Endometrium (tissue), 2 donors: ENCODE measurements at regions not wholly inside any gene's neighbourhood (a gene's known extent, or its start where the extent isn't known, plus 50 kb on each side); places are given as distances from the start of the nearest gene placed in this dataset.
"Not testable (repeated sequence)": the region's sequence is repeated elsewhere in the genome, so short reads cannot be mapped to it uniquely, and the experiment has no call there.

ENCODE experiments used
- FAIRE-seq: peaks from 2 replicates; lab custom pipeline; 2012; peaks lifted over from hg19 to GRCh38; lab: Jason Lieb, UNC
- donor health status: control.
- donor health status: control.

DNA sequence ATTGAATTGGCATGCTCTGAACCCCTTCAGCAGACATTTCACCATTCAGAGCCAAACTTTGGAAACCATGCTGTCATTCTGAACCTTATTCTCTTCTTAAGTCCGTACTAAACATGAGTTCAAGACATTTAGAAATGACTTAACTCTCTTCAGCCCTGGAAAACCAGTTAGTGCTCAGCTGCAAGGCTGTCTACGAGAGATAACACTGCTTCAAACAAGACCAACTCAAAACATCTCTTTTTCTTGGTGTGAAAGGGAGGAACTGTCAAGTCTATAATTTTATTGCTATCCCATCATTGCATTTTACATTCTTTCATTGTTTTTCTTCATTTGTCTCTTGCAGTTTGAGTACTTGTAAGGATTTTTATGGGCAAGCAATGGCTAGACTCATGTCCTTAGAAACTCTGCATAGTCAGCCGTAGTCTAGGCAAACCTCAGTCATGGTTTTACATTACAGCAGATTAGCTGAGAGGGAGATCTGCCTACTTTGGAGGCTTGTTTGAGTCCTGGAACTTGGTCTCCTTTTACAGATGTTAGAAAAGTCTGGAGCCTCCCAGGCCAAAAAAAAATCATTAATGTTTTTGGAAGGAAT, 120.6 kb upstream of the JADE1 start:
- no peak for FAIRE-seq

DNA sequence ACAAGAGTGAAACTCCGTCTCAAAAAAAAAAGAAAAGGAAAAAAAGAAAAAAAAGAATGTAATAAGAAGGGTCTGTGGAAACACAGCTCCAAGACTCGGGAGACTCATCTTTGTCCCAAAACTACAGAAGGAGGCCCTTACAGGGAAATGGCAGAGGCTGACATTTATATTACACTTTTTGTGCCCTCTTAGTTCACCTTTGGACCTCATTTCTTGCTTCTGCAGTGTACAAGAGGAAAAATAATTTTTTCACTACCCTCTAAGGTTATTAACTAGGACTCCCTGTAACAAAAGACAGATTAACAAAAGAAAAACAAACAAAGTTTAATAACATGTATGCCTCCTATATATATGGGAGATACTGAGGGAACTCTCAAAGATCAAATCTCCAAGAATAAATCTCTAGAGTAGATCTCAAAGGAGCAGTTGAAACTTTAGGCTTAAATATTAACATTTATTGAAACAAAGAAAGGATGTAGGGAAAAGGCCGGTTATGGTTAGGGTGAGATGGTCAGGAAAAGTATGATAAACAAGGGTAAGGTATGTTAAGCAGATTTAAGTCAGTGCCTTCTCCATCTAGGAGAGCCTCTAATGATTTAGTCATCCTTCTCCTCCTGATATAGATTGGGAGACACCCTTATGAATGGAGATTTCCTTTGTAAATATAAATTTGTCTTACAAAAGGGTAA, 121.3 kb upstream of the JADE1 start:
- no peak for FAIRE-seq

DNA sequence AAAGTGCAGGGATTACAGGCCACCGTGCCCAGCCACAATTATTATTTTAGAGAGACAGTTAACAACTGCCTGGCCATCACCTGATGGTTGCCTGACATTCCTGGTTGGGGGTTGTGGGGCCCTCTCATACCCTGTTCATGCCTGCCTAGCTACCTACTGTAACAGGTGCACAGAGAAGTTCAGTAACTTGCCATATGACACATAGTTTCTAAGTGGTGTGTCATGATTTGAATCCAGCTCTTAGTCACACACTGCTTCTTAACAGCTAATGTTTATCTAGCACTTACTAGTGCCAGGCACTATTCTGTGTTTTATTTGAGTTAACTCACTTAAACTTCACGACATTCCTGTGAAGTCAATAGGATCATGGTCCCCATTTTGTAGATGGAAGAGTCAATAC, 122.7 kb upstream of the JADE1 start:
- no peak for FAIRE-seq

DNA sequence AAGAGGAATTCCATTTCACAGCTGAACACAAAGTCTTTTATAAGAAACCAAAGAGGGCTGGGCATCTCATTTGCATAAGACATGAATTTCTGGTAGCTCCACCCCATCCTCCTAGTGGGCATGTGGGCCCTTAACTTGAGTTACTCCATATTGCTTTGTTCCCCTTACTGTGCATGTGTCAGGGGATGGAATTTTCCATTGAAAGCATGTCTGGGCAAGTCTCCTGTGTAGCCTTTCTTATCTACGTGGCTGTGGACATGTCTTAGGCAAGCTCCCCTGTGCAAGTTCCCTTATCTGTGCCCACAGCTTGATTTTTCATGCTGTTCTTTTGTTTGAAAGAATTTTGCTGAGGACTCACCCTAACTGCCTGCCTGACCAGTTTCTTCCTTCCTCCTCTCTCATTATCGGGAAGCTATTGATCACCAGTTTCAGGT, 123.5 kb upstream of the JADE1 start:
- FAIRE-seq: no peak

DNA sequence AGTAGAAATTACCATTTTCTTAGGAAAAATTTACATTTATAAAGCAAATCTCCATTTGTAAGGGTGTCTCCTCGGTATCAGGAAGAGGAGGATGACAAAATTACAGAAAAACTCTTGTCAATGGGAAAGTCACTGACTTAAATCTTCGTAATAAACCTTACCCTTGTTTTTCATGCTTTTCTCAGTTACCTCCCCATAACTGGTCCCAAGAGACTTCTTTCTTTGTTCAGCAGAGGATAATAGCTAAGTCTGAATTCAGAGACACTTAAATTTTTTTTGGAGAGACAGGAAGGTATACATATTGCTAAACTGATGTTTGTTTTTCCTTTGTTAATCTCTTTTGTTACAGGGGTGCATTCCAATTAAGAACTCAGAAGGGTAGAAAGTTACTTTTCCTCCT, 125.5 kb upstream of the JADE1 start:
- FAIRE-seq: no peak

DNA sequence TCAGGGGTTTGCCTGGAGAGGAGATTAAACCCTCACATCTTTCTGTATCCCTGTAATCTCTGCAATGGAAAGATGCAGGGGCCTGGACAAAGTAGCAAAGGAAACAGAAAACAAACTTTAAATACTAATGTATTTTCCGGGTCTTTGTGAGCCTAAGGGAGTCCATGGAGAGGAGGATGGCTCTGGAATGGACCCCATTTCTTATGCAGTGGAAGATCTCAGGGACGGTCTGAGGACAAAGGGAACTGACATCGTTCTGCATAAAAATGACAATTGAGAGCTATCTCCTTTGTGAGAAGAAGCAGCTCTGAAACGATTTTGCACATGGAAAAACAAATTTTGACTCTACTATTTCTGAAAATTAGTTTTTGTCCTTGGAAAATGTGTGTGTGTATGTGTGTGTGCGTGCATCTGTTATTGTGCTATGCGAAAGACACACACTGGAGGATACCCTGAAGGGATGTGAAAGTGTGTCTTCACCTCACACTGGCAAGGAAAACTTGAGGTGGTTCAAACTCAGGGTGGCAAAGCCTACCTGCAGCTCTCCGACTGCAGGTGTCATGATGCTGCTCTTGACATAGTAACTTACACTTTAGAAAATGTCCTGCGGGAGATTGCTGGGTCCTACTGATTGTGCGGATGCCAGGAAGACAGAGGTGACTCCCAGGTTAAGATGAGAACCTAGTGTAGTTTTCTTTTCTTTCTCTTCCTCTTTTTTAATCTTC, 126.4 kb upstream of the JADE1 start:
- FAIRE-seq: no peak

DNA sequence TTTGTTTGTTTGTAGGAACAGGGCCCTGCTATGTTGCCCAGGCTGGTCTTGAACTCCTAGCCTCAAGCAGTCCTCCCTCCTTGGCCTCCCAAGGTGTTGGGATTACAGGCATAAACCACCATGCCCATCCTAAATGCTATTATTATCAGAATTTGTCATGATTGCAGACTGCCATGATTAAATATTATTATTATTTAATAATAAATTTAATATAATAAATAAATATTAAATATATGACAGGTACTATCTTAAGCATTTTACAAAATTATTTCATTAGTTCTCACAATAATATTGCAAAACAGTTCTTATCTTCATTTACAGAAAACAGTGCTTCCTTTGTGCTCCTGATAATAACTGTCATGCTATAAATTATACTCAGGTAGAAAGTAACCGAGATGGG, 133.4 kb upstream of the JADE1 start:
- no peak for FAIRE-seq

DNA sequence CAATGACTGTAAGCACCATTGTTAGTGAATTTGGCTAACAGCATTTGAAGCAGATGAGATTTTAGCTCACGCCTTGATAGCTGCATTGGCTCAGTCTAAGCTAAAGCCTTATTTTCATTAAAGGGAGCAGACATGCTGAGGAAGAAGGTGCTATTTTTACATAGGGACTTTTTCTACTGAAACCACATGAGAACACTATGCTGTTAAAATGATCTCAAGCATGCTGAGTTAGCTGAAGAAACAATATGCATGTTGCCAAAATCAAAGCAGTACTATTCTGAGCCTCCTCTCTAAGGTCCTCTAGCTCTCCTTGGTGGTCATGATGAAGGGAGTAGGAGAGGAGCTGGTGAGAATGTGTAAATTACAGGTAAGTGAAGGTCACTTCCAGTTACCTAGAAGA, 134.4 kb upstream of the JADE1 start:
- no peak for FAIRE-seq

DNA sequence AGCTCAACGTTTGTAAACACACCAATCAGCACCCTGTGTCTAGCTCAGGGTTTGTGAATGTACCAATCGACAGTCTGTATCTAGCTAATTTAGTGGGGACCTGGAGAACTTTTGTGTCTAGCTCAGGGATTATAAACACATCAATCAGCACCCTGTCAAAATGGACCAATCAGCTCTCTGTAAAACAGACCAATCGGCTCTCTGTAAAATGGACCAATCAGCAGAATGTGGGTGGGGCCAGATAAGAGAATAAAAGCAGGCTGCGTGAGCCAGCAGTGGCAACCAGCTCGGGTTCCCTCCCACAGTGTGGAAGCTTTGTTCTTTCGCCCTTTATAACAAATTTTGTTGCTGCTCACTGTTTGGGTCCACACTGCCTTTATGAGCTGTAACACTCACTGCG, 136.3 kb upstream of the JADE1 start:
- not testable (repeated sequence) for FAIRE-seq

DNA sequence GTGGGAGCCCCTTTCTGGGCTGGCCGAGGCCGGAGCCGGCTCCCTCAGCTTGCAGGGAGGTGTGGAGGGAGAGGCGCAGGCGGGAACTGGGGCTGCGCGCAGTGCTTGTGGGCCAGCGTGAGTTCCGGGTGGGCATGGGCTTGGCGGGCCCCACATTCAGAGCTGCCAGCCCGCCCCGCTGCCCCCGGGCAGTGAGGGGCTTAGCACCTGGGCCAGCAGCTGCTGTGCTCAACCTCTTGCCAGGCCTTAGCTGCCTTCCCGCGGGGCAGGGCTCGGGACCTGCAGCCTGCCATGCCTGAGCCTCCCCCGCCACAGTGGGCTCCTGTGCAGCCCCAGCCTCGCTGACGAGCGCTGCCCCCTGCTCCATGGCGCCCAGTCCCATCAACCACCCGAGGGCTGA, 136.9 kb upstream of the JADE1 start:
- FAIRE-seq: not testable (repeated sequence)

DNA sequence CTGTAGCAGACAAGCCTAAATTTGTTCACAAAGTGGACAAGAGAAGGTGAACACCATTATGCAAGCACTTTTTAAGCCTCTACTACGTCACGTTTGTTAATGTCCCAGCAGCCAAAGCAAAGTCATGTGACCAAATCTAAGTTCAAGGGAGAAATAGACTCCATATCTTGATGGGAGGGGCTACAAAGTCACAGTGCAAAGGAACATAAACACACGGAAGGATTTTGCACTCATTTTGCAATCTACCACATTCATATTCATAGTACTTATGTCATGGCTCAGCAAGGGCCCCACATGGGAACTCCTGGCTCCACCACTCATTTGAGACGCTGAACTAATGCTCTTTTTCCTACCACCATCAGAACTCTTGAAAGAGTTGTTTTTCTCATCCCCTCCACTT, 139.0 kb upstream of the JADE1 start:
- FAIRE-seq: no peak

DNA sequence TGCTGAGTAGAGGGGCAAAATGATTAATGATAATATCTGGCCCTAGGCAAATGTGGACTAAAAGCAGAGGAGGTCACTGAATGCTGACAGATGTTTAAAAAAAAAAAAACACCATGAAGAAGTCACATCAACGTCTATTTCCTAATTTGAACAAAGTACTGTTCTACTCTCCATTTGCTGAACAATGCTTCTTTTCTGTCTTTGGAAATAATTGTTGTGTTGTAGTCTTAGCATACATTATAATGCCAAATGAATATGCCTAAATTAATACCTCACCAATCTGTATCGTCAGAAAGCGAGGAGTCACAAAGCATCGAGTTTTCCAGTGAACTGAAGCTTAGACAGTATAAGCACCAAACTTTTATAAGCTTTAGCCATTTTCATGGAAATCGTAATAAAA, 140.9 kb upstream of the JADE1 start:
- FAIRE-seq: no peak

DNA sequence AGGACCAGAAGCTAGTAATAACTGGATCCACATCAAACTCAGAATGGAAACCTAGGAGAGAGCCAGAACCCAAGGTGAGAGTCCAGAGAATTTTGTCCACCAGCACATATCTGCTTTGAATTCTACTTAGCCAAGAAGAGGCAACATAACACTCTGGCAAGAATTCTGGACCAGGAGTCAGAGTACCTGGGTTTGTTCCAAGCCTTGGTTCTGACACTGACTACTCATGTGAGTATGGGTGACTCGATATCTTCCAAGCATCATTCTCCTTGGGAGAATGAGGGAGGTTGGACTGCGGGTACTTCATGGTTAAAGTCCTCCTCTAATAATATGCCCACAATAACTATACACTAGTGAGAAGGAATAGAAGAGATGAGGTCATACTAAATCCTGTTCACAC, 144.0 kb upstream of the JADE1 start:
- no peak for FAIRE-seq

DNA sequence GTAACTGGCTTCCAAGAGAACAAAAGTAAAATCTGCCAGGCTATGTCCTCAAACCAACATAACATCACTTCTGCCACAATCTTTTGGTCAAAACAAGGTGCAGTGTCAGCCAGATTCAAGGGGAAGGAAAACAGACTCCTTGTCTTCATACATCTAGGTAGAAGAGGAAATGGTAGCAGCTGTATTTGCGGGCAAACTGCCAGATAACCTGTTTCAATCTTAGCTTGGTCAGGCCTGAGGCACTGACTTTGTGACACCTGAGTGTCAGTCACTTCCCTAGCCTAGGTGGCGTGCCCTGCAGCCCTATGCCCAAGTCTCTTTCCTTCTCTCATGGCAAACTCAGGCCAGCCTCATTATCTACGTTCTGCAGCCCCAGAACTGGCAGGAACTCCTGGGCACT, 146.2 kb upstream of the JADE1 start:
- no peak for FAIRE-seq

DNA sequence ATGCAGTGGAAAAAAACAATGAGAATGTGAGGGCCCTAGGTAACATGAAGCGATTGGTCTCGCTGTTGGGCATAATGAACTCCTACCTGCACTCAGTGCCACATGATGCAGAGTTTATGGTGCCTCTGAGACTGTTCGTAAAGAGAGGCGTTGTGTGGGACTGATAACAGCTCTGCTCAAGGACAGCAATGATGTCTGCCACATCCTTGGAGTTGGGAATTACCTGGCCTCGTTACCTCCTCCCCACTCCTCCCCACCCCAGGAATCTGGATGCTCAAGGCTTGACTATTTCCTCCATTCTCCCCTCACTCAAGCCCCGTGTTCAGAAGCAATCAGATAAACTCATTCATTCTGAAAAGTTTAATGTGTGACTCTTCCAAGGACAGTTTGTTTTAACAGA, 148.0 kb upstream of the JADE1 start:
- no peak for FAIRE-seq

DNA sequence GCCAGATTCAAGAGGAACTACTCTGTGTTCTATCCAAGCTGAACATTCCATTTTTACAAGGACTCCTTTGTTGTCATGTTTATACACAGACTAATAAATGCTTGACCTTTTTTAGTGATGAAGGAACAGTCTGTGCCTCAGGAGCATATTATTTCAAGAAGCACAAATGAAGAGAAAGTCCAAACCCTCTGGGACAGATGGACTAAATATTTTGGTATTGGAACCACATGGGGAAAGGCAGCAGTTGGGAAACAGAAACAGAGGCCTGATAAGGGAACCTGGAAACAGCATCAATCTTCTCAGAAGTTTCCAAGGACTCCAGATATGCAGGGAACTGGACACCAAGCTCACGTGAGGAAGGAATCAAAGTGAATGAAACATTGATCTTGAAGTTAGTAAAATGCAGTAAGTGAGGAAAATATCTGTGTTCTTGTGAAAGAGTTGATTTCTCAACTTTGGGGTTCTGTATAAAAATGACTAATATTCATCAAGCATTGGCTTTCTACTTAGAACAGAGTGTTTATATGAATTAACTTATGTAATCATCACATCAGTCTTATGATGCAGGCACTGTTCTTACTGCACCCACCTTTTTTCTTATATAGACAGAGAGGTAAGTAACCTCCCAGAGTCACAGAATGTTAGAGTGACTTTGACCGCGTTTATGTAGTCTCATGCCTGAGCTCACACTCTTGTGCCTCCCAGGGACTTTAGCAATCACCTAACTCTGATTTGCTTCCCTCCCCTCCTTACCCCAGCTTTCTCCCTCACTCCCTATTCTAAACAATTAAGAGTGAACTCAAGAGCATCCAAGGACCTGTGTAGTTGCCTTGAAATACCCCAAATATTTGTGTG, 148.9 kb upstream of the JADE1 start:
- peak; percentile 99 for FAIRE-seq

DNA sequence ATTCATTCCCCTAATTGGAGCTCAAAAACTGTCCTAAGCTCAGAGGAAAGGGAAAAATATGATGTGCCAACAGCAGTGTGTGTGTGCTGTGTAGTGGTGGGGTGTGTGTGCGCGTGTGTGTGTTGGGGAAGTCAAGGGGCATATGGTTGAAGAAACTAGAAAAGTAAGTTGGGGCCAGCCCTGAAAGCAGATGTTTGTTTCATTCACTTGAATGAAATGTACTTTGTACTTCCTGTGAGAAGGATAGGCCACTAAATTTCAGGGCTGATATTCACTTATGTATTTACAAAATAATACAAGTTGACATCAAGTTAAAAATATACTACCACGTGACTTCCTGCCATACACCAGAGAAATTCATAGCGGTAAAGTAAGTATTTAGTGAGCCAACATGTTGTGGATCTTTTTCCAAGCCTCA, 151.3 kb upstream of the JADE1 start:
- no peak for FAIRE-seq

DNA sequence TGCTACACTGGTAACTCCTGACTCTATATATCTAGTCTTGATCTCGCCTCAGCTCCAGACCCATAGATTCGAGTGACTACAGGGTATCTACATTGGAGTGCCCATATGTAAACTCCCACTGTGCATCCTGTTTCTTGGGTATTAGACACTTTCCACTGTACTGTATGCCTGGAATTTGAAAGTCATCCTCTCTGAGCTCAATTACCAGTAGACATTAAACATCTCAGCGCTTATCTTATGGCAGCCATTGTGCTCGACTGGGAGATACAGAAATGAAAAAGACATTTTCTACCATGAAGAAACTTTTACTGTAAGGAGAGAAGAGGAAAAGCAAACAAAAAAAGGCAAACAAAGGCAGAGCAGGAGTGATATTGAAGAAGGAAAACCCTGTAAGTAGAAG, 151.9 kb upstream of the JADE1 start:
- FAIRE-seq: no peak

DNA sequence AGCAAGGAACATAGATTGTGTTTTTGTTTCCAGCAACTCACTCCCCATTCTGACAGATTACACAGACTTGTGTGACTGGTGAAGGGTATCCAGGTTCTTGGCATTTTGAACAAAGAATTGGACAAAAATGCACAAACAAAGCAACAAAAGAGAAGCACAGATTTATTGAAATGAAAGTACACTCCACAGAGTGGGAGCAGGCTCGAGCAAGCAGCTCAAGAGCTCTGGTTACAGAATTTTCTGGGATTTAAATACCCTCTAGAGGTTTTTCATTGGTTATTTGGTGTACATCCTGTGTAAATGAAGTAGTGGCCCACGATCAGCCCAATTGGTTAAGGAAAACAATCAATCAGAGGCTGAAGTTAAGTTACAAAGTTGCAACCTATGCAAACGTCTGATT, 155.0 kb upstream of the JADE1 start:
- FAIRE-seq: no peak

DNA sequence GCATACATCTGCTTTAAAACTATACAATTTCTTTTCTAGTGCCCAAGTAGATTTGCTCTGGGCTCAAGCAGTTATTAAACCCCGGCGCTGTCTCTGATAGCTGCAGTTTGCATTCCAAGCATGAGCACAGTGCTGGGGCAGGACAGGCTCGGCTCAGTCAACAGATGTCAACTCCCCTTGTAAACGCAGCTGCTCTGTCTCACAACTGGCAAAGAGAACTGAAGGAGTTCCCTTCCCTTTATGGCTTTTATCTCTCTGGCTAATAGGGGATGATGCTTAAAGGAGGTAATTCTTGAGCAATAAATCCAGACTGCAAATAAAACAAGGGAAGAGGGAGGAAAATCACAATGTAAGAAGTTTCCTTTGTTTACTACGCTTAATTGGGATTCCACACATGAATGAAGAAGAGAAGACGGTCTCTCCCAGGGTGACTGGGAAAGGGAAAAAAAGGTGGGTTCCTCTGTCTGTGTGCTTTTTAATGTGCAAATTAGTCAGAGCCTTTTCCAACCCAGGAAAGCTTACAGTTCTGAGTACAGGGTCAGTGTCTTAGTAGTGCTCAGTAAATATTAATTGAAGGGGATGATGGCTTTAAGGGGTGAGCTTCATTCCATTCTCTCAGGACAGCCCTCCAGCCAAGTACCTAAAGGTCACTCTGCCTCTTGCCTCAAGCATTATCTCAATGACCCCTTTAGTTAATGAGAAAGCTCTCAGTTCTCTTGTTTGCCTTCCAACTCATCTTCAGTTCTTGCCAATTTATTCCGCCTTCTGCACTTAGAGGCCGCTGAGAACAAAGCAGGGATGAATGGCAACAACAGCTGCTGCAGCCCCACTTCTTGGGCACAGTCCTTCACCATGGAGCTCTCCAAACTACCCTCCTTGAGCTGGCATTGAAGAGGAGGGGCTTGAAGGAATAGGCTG, 155.7 kb upstream of the JADE1 start:
- FAIRE-seq: peak; percentile 99

DNA sequence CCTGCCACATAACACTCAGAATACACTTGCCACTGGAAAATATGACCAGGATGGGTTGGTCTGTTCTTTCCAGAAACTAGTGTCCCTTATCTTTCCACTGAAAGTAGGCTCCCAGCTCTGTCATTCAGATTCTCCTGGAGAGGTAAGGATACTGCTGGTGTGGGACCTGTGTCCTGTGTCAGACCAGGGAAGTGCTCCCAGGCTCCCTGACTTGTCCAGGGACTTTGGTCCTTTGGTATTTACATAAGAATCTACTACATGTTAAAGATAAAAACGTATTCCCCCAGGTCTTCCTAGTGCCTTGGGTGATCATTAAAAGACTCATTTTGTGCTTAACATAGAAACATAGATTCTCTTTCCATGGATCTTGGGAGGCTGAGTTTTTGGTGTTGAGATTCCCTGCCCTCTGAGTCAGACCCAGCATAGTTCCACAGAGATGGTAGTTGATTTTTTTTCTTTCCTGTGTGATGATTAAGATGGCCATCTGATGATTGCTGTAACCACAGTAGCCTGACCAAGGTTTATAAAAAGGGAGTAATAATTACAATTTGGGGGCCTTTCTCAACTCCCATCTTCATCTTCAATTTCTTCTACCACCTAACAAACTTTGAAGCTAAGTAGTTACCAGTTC, 159.8 kb upstream of the JADE1 start:
- FAIRE-seq: no peak
